H1 (cell line): ENCODE measurements at regions not wholly inside any gene's neighbourhood (a gene's known extent, or its start where the extent isn't known, plus 50 kb on each side); places are given as distances from the start of the nearest gene placed in this dataset.

Experiments used
- ASH2L ChIP-seq: fragments of 200-600, 300-600 bp; sonication (generic); IDR thresholded peaks from one replicate; pipeline ENCODE4 v1.7.1; 2017; ENCODE audit warnings: low read length
- CTBP2 ChIP-seq: IDR thresholded peaks from 2 replicates; pipeline ENCODE4 v1.7.0; 2011; ENCODE audit warnings: borderline replicate concordance, mild to moderate bottlenecking, moderate library complexity, mixed read lengths, low read length; ENCODE audit not compliant: insufficient read depth, insufficient read length
- HDAC2 ChIP-seq, 2 experiments: fragments of 300-600 bp in 1 of 2; sonication (generic) in 1 of 2; IDR thresholded peaks; 2 replicates each; pipeline ENCODE4 v1.6.1; 2011 to 2012; ENCODE audit warnings: low read depth in 2 of 2, low read length in 2 of 2, mild to moderate bottlenecking in 2 of 2, moderate library complexity in 2 of 2, borderline replicate concordance in 1 of 2, inconsistent platforms in 1 of 2
- NANOG ChIP-seq: IDR thresholded peaks from 2 replicates; pipeline ENCODE4 v1.6.1; 2011; ENCODE audit warnings: low read length, low read depth, mild to moderate bottlenecking, inconsistent platforms; ENCODE audit not compliant: insufficient read depth, poor library complexity, severe bottlenecking
- NRF1 ChIP-seq: IDR thresholded peaks from 2 replicates; pipeline ENCODE4 v1.6.1; 2011; ENCODE audit warnings: mild to moderate bottlenecking, low read depth, low read length, improper control_type of control experiment
- POLR2AphosphoS5 ChIP-seq: IDR thresholded peaks from 2 replicates; pipeline ENCODE4 v1.6.1; 2011; ENCODE audit warnings: low read depth, low read length
- SIRT6 ChIP-seq: IDR thresholded peaks from one replicate; pipeline ENCODE4 v1.7.1; 2012; ENCODE audit warnings: low read length, inconsistent platforms
- SUZ12 ChIP-seq: fragments of 200-600 bp; sonication (generic); IDR thresholded peaks from 2 replicates; pipeline ENCODE4 v1.6.1; 2012; ENCODE audit warnings: mild to moderate bottlenecking, inconsistent platforms, low read length, moderate library complexity, mixed read lengths
- TAF1 ChIP-seq: IDR thresholded peaks from 2 replicates; pipeline ENCODE4 v1.6.1; 2011; ENCODE audit warnings: mild to moderate bottlenecking, low read depth, low read length
- TF ChIP-seq, protein P1 (sequence below): fragments of 300-600 bp; sonication (generic); IDR thresholded peaks from 2 replicates; pipeline ENCODE4 v1.7.1; 2012; ENCODE audit warnings: low read length, moderate library complexity, mild to moderate bottlenecking, inconsistent platforms; ENCODE audit not compliant: insufficient replicate concordance

DNA sequence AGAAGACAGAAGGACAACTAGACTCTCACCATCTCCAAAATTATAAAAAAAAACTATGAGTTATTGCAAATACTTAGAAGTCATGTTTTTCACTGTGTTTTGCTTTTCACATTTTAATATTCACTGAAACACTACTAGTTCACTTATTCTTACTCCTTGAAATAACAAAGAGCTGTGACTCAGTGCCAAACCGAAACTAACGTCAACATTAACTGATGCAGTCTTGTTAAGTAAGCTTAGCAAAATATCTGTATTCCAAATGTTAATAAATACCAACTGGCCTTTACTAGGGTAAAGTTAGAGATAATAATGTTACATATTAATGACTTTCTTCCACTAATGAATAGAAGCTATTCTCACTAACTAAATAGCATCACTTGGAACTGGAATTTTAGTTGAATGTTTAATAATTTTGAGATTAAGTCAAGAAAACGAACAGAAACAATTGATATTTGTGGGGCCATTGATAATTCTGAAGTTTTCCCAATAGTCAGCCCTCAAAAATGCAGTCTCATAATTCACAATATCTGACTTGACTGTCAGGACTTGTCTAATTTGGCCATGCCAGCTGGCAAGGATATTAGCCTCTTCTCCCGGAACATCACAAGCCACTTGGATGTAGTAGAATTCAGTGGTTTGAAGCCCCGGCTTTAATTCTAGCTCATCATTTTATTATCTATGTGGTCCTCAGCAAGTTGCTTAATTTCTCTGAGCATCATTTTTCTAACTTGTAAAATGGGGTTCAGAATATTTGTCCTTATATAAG lies 230.1 kb upstream of the DDI1 start (continued):
- TF ChIP-seq, protein P1, sequence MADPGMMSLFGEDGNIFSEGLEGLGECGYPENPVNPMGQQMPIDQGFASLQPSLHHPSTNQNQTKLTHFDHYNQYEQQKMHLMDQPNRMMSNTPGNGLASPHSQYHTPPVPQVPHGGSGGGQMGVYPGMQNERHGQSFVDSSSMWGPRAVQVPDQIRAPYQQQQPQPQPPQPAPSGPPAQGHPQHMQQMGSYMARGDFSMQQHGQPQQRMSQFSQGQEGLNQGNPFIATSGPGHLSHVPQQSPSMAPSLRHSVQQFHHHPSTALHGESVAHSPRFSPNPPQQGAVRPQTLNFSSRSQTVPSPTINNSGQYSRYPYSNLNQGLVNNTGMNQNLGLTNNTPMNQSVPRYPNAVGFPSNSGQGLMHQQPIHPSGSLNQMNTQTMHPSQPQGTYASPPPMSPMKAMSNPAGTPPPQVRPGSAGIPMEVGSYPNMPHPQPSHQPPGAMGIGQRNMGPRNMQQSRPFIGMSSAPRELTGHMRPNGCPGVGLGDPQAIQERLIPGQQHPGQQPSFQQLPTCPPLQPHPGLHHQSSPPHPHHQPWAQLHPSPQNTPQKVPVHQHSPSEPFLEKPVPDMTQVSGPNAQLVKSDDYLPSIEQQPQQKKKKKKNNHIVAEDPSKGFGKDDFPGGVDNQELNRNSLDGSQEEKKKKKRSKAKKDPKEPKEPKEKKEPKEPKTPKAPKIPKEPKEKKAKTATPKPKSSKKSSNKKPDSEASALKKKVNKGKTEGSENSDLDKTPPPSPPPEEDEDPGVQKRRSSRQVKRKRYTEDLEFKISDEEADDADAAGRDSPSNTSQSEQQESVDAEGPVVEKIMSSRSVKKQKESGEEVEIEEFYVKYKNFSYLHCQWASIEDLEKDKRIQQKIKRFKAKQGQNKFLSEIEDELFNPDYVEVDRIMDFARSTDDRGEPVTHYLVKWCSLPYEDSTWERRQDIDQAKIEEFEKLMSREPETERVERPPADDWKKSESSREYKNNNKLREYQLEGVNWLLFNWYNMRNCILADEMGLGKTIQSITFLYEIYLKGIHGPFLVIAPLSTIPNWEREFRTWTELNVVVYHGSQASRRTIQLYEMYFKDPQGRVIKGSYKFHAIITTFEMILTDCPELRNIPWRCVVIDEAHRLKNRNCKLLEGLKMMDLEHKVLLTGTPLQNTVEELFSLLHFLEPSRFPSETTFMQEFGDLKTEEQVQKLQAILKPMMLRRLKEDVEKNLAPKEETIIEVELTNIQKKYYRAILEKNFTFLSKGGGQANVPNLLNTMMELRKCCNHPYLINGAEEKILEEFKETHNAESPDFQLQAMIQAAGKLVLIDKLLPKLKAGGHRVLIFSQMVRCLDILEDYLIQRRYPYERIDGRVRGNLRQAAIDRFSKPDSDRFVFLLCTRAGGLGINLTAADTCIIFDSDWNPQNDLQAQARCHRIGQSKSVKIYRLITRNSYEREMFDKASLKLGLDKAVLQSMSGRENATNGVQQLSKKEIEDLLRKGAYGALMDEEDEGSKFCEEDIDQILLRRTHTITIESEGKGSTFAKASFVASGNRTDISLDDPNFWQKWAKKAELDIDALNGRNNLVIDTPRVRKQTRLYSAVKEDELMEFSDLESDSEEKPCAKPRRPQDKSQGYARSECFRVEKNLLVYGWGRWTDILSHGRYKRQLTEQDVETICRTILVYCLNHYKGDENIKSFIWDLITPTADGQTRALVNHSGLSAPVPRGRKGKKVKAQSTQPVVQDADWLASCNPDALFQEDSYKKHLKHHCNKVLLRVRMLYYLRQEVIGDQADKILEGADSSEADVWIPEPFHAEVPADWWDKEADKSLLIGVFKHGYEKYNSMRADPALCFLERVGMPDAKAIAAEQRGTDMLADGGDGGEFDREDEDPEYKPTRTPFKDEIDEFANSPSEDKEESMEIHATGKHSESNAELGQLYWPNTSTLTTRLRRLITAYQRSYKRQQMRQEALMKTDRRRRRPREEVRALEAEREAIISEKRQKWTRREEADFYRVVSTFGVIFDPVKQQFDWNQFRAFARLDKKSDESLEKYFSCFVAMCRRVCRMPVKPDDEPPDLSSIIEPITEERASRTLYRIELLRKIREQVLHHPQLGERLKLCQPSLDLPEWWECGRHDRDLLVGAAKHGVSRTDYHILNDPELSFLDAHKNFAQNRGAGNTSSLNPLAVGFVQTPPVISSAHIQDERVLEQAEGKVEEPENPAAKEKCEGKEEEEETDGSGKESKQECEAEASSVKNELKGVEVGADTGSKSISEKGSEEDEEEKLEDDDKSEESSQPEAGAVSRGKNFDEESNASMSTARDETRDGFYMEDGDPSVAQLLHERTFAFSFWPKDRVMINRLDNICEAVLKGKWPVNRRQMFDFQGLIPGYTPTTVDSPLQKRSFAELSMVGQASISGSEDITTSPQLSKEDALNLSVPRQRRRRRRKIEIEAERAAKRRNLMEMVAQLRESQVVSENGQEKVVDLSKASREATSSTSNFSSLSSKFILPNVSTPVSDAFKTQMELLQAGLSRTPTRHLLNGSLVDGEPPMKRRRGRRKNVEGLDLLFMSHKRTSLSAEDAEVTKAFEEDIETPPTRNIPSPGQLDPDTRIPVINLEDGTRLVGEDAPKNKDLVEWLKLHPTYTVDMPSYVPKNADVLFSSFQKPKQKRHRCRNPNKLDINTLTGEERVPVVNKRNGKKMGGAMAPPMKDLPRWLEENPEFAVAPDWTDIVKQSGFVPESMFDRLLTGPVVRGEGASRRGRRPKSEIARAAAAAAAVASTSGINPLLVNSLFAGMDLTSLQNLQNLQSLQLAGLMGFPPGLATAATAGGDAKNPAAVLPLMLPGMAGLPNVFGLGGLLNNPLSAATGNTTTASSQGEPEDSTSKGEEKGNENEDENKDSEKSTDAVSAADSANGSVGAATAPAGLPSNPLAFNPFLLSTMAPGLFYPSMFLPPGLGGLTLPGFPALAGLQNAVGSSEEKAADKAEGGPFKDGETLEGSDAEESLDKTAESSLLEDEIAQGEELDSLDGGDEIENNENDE = no peak
- no peak for TF ChIP-seq ASH2L
- TF ChIP-seq SIRT6 = no peak
- TF ChIP-seq NRF1 = no peak
- no peak for TF ChIP-seq SUZ12
- no peak for TF ChIP-seq POLR2AphosphoS5
- TF ChIP-seq NANOG = no peak
- no peak for TF ChIP-seq TAF1
- TF ChIP-seq CTBP2 = no peak
- TF ChIP-seq HDAC2 (IDR thresholded peaks at IDR 0.05; ENCODE audit: borderline replicate concordance in 1 of 2, low read depth in 2 of 2, low read length in 2 of 2) = no peak
- TF ChIP-seq, all 59 proteins: peak for 0
